Left lung (tissue), 4 donors: ENCODE measurements at regions not wholly inside any gene's neighbourhood (a gene's known extent, or its start where the extent isn't known, plus 50 kb on each side); places are given as distances from the start of the nearest gene placed in this dataset.

ENCODE experiments used
- ATAC-seq: fragments of 200-7000 bp; cut with Tn5 transposase; one replicate; pipeline ENCODE4 v1.9.1; 2020; ENCODE audit warnings: moderate library complexity
- DNase-seq, 4 donors: peaks; one replicate each; pipeline ENCODE4 v3.0.0-alpha.2; 2013 to 2020
- H3K27ac ChIP-seq, 2 donors: fragments of 200-600 bp; sonication (generic) in 1 of 2; one replicate each; pipeline versions ENCODE4 v1.5.0 to v1.8.0; 2020 to 2021
- H3K27me3 ChIP-seq, 2 donors: fragments of 200-600 bp; sonication (generic) in 1 of 2; one replicate each; pipeline versions ENCODE4 v1.5.0 to v1.8.0; 2020 to 2021
- H3K36me3 ChIP-seq, 2 donors: fragments of 200-600 bp; sonication (generic) in 1 of 2; one replicate each; pipeline versions ENCODE4 v1.5.0 to v1.8.0; 2020 to 2021
- H3K4me1 ChIP-seq, 2 donors: fragments of 200-600 bp; one replicate each; pipeline ENCODE4 v1.8.0; 2021
- H3K4me3 ChIP-seq, 2 donors: fragments of 200-600 bp; sonication (generic) in 1 of 2; one replicate each; pipeline versions ENCODE4 v1.5.0 to v1.8.0; 2020 to 2021; ENCODE audit warnings: mild to moderate bottlenecking in 1 of 2
- H3K9me3 ChIP-seq, 2 donors: fragments of 200-600 bp; sonication (generic) in 1 of 2; one replicate each; pipeline versions ENCODE4 v1.5.0 to v1.8.0; 2020 to 2021
- CTCF ChIP-seq, 2 donors: fragments of 200-600 bp; sonication (generic) in 1 of 2; IDR thresholded peaks; one replicate each; pipeline versions ENCODE4 v1.5.0 to v1.8.0; 2021; ENCODE audit warnings: antibody characterized with exemption in 2 of 2
- intact Hi-C, 2 donors: fragments of 100-400 bp; cut with DNase I; formaldehyde crosslinking; loops; one replicate each; pipeline versions ENCODE4 v1.11.2 to v1.14.2; 2022
- donor health status: DM: no; HTN: yes; CAD: no.
- donor health status: DM: no; HTN: no; CAD: no.

- DNase-seq, result no peak
Observed at GRCh38 chrX:39244147-39244546, 442.9 kb downstream of the MID1IP1 start.

GRCh38 chrX:39245024-39245423 is 443.8 kb downstream of the MID1IP1 start:
- H3K9me3 ChIP-seq, result no peaks in the 10 kb centered on the region
- H3K36me3 ChIP-seq, result no peaks in the 10 kb centered on the region
- DNase-seq (no peak), ATAC-seq (no peak)
- intact Hi-C loops, result no loop called here
- no peak overlapping the region for H3K27ac ChIP-seq
- no peak for TF ChIP-seq CTCF (IDR thresholded peaks at IDR 0.05)
- H3K4me1 ChIP-seq, result no peaks in the 10 kb centered on the region
- H3K4me3 ChIP-seq, result no peak overlapping the region
- H3K27me3 ChIP-seq, result peaks cover 0 to 8% of the 10 kb centered on the region in 2 donors

More at GRCh38 chrX:39244147-39244546, 442.9 kb downstream of the MID1IP1 start:
- Histone ChIP-seq H3K4me3 (no peak overlapping the region), H3K27me3 (peaks cover 0 to 8% of the 10 kb centered on the region in 2 donors), H3K36me3 (no peaks in the 10 kb centered on the region), H3K27ac (no peak overlapping the region), H3K9me3 (no peaks in the 10 kb centered on the region), H3K4me1 (no peaks in the 10 kb centered on the region)
- intact Hi-C loops, result no loop called here
- no peak for ATAC-seq
- TF ChIP-seq CTCF (IDR thresholded peaks at IDR 0.05), result no peak

GRCh38 chrX:39247536-39247935 is 446.3 kb downstream of the MID1IP1 start:
- Histone ChIP-seq H3K36me3 (no peaks in the 10 kb centered on the region), H3K27me3 (peaks cover 0 to 8% of the 10 kb centered on the region in 2 donors), H3K4me1 (no peaks in the 10 kb centered on the region), H3K27ac (no peak overlapping the region), H3K9me3 (no peaks in the 10 kb centered on the region), H3K4me3 (no peak overlapping the region)
- ATAC-seq (no peak), DNase-seq (no peak)
- no peak for TF ChIP-seq CTCF (IDR thresholded peaks at IDR 0.05)
- intact Hi-C loops, result no loop called here

GRCh38 chrX:39248330-39248729 is 447.1 kb downstream of the MID1IP1 start:
- no peak for ATAC-seq
- H3K4me3 ChIP-seq, result no peak overlapping the region
- TF ChIP-seq CTCF (IDR thresholded peaks at IDR 0.05), result no peak
- intact Hi-C loops, result no loop called here
- no peaks in the 10 kb centered on the region for H3K9me3 ChIP-seq
- H3K27ac ChIP-seq, result no peak overlapping the region
- no peaks in the 10 kb centered on the region for H3K4me1 ChIP-seq
- H3K27me3 ChIP-seq, result peaks cover 0 to 8% of the 10 kb centered on the region in 2 donors
- DNase-seq, result no peak
- H3K36me3 ChIP-seq, result no peaks in the 10 kb centered on the region

- Histone ChIP-seq H3K27me3 (peaks cover 0 to 8% of the 10 kb centered on the region in 2 donors), H3K27ac (no peak overlapping the region), H3K4me3 (no peak overlapping the region), H3K36me3 (no peaks in the 10 kb centered on the region), H3K4me1 (no peaks in the 10 kb centered on the region), H3K9me3 (no peaks in the 10 kb centered on the region)
- ATAC-seq (no peak), DNase-seq (no peak)
- intact Hi-C loops, result no loop called here
- no peak for TF ChIP-seq CTCF (IDR thresholded peaks at IDR 0.05)
Observed at GRCh38 chrX:39249999-39250398, 448.7 kb downstream of the MID1IP1 start.
